Psoas muscle (tissue), 7 donors: ENCODE measurements at regions not wholly inside any gene's neighbourhood (a gene's known extent, or its start where the extent isn't known, plus 50 kb on each side); places are given as distances from the start of the nearest gene placed in this dataset.
"Not testable (repeated sequence)": the region's sequence is repeated elsewhere in the genome, so short reads cannot be mapped to it uniquely, and the experiment has no call there.

ENCODE experiments used
- ATAC-seq, 4 donors: fragments of 200-7000 bp; cut with Tn5 transposase; one replicate each; pipeline ENCODE4 v1.9.1; 2020; ENCODE audit warnings: moderate library complexity in 3 of 4, mild to moderate bottlenecking in 2 of 4
- DNase-seq, 2 donors: peaks; one replicate each; pipeline ENCODE4 v3.0.0-alpha.2; 2020
- H3K27ac ChIP-seq: fragments of 200-600 bp; one replicate; pipeline ENCODE4 v1.8.0; 2022
- H3K27me3 ChIP-seq, 3 donors: fragments of 200-600 bp in 1 of 3; one replicate each; pipeline versions ENCODE4 v1.6.1 to v1.8.0; 2013 to 2022; ENCODE audit warnings: low read length in 2 of 3, mild to moderate bottlenecking in 2 of 3, moderate library complexity in 1 of 3; ENCODE audit not compliant: insufficient read depth in 3 of 3
- H3K36me3 ChIP-seq, 2 donors: fragments of 200-600 bp in 1 of 2; one replicate each; pipeline versions ENCODE4 v1.6.1 to v1.8.0; 2013 to 2022; ENCODE audit warnings: low read depth in 1 of 2, mild to moderate bottlenecking in 1 of 2, moderate library complexity in 1 of 2; ENCODE audit not compliant: insufficient read depth in 1 of 2
- H3K4me1 ChIP-seq: fragments of 200-600 bp; one replicate; pipeline ENCODE4 v1.8.0; 2022
- H3K4me3 ChIP-seq: fragments of 200-600 bp; one replicate; pipeline ENCODE4 v1.8.0; 2022; ENCODE audit warnings: mild to moderate bottlenecking
- H3K9me3 ChIP-seq: fragments of 200-600 bp; one replicate; pipeline ENCODE4 v1.8.0; 2022
- WGBS, 3 donors: extraction: QIAGEN DNeasy Blood & Tissue Kit; methylation state at CpG; one replicate each; pipeline versions ENCODE4 v1.1.6 to v1.1.7; 2013; 5-methylcytosine and 5-hydroxymethylcytosine counted together
- intact Hi-C, 2 donors: fragments of 100-400 bp; cut with DNase I; formaldehyde crosslinking; loops; one replicate each; pipeline versions ENCODE4 v1.11.0 to v1.14.2; 2022
- donor health status: healthy with polysubstance abuse.
- donor health status: DM: no; HTN: no; CAD: no; lungs with moderate emphysema.
- donor health status: Bipolar disorder and iron deficiency.
- donor health status: healthy.
- donor health status: DM: yes; HTN: yes; CAD: no.
- donor health status: DM: no; HTN: no; CAD: no.
- donor health status: DM: yes; HTN: yes; CAD: no.

DNA sequence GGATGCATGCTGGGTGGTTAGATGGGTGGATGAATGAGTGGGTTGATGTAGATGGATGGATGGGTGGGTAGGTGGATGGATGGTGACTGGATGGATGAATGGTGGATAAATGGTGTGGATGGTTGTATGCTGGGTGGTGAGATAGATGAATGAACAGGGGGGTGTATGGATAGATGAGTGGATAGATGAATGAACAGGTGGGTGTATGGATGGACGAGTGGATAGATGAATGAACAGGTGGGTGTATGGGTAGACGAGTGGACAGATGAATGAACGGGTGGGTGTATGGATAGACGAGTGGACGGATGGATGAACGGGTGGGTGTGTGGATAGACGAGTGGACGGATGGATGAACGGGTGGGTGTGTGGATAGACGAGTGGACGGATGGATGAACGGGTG is 108.2 kb downstream of the NPIPB11 start:
- ATAC-seq, H3K4me1 ChIP-seq, H3K36me3 ChIP-seq, DNase-seq, H3K27me3 ChIP-seq, H3K9me3 ChIP-seq, H3K4me3 ChIP-seq, intact Hi-C loops, H3K27ac ChIP-seq: not testable (repeated sequence)
- 92 to 97% (median 97%) methylated on average over 6 to 9 of the region's 12 CpGs for WGBS, 3 donors

DNA sequence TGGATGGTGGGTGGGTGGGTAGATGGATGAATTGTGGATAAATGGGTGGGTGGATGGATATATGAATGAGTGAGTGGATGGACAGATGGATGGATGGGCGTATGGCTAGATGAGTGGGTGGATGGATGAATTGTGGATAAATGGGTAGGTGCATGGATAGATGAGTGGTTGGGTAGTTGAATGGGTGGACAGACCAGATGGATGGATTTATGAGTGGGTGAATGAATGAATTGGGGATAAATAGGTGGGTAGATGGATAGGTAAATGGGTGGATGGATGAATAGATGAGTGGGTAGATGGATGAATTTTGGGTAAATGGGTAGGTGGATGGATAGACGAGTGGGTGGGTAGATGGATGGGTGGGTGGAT is 108.7 kb downstream of the NPIPB11 start:
- not testable (repeated sequence) for H3K27me3 ChIP-seq

DNA sequence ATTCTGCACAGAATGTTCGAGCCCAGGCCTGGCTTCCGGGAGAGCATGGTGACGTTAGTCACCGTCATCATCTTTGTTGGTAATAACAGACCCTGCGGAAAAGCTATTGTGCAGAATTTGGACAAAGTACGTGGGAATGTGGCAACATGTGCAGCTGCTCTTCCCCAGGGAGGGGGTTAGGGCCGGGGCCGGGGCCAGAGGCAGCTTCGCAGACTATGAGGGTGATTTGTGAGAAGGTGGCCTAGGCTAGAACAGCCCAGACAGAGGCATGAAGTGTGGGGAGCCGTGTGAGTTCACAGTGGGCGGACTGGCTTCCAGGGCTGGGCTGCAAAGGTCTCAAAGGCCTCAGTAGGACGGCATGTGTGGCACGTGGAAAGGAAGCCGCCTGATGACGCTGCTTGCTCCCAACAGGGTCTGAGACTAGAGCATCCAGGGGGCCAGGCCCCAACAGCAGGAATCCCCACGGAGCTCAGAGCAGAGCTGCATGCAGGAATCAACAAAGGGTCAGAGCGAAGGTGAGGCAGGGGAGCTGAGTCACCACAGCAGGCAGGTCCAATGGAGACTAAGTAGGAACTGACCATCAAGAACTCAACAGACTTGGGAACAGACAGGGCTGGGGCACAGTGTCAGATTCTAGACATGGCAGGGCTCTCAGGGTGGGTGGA is 109.2 kb downstream of the NPIPB11 start:
- 55 to 69% (median 59%) methylated on average over 15 to 17 of the region's 17 CpGs for WGBS, 3 donors
- H3K4me3 ChIP-seq, H3K27me3 ChIP-seq, H3K36me3 ChIP-seq, intact Hi-C loops, DNase-seq, ATAC-seq, H3K9me3 ChIP-seq, H3K27ac ChIP-seq, H3K4me1 ChIP-seq: not testable (repeated sequence)

More for the DNA sequence above, 108.7 kb downstream of the NPIPB11 start:
- DNase-seq, H3K36me3 ChIP-seq, H3K9me3 ChIP-seq, intact Hi-C loops, ATAC-seq, H3K27ac ChIP-seq, H3K4me3 ChIP-seq, H3K4me1 ChIP-seq: not testable (repeated sequence)
- 80 to 93% (median 83%) methylated on average over 2 of the region's 2 CpGs for WGBS, 3 donors

- 68 to 89% (median 71%) methylated on average over 11 of the region's 11 CpGs for WGBS, 3 donors
- H3K4me3 ChIP-seq, H3K36me3 ChIP-seq, H3K27me3 ChIP-seq, intact Hi-C loops, DNase-seq, ATAC-seq, H3K27ac ChIP-seq, H3K9me3 ChIP-seq: not testable (repeated sequence)
- peaks cover 11% of the 10 kb centered on the region for H3K4me1 ChIP-seq
Observed at GRCh38 chr16:29296176-29296575, 110.3 kb downstream of the NPIPB11 start.

GRCh38 chr16:29294951-29295795 is 111.3 kb downstream of the NPIPB11 start:
- H3K4me1 ChIP-seq = peaks cover 15% of the 10 kb centered on the region
- H3K27me3 ChIP-seq, DNase-seq, ATAC-seq, H3K27ac ChIP-seq, H3K9me3 ChIP-seq, H3K4me3 ChIP-seq, H3K36me3 ChIP-seq, intact Hi-C loops: not testable (repeated sequence)
- 82 to 88% (median 85%) methylated on average over 20 to 21 of the region's 21 CpGs for WGBS, 3 donors

DNA sequence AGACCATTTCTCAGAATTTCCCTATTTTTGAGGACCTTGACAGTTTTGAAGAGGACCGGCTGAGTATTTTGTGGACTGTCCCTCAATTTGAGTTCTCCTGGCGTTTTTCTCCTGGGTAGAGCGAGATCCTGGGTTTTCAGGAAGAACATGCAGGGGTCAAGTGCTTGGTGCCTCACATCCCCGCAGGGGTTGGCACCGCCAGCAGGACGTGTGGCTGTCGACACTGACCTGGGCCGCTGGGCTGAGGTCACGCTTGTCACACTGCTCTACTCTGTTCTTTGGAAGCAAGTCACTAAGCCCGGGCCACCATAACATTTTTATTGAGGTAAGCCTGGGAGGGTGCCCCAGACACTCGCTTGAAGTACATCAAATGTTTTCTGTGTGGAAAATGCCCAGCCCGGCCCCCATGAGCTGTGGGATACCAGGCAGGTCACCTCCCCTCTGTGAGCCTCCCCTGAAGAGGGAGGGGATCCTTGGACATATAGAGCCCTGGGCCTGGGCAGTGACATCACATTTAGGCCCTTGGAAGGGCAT is 112.0 kb downstream of the NPIPB11 start:
- peaks cover 15% of the 10 kb centered on the region for H3K4me1 ChIP-seq
- H3K36me3 ChIP-seq, H3K4me3 ChIP-seq, intact Hi-C loops, ATAC-seq, H3K27ac ChIP-seq, H3K27me3 ChIP-seq, H3K9me3 ChIP-seq, DNase-seq: not testable (repeated sequence)
- 87 to 93% (median 90%) methylated on average over 11 to 12 of the region's 12 CpGs for WGBS, 3 donors

- H3K27me3 ChIP-seq, intact Hi-C loops, H3K36me3 ChIP-seq, H3K27ac ChIP-seq, DNase-seq, H3K9me3 ChIP-seq: not testable (repeated sequence)
- 44 to 58% (median 56%) methylated on average over 6 to 7 of the region's 9 CpGs for WGBS, 3 donors
- peak in 2 of 4 donors; percentile 17 to 22 for ATAC-seq
- Histone ChIP-seq H3K4me1 (peaks cover 15% of the 10 kb centered on the region), H3K4me3 (peak overlapping the region; percentile 51)
Observed at GRCh38 chr16:29293545-29293944, 113.0 kb downstream of the NPIPB11 start.
